Fibroblast of mammary gland (primary cell): ENCODE measurements at regions not wholly inside any gene's neighbourhood (a gene's known extent, or its start where the extent isn't known, plus 50 kb on each side); places are given as distances from the start of the nearest gene placed in this dataset.
"Not testable (repeated sequence)": the region's sequence is repeated elsewhere in the genome, so short reads cannot be mapped to it uniquely, and the experiment has no call there.

ENCODE experiments used
- DNase-seq: peaks from one replicate; pipeline ENCODE4 v3.0.0-alpha.2; 2010; ENCODE audit warnings: low read depth
- H3K4me3 ChIP-seq: 2 replicates; pipeline ENCODE4 v1.5.1; 2011; ENCODE audit warnings: low read depth, mild to moderate bottlenecking, low read length, moderate library complexity; ENCODE audit not compliant: control insufficient read depth
- CTCF ChIP-seq: conservative IDR thresholded peaks from 2 replicates; pipeline ENCODE4 v1.5.1; 2011; ENCODE audit warnings: low read depth, low read length, inconsistent platforms; ENCODE audit not compliant: control insufficient read depth, insufficient read depth

- no peak for DNase-seq
- TF ChIP-seq CTCF, result no peak
- no peak overlapping the region for H3K4me3 ChIP-seq
Measured at GRCh38 chr14:25699981-25700380, 650.0 kb upstream of the STXBP6 start.

- no peak for TF ChIP-seq CTCF
Measured at GRCh38 chr14:25698111-25698510, 648.2 kb upstream of the STXBP6 start.

GRCh38 chr14:25696176-25696575 lies 646.2 kb upstream of the STXBP6 start:
- TF ChIP-seq CTCF, result no peak
- no peak for DNase-seq
- H3K4me3 ChIP-seq, result no peak overlapping the region

More at GRCh38 chr14:25698111-25698510, 648.2 kb upstream of the STXBP6 start:
- no peak overlapping the region for H3K4me3 ChIP-seq
- no peak for DNase-seq

- H3K4me3 ChIP-seq, result no peak overlapping the region
- DNase-seq, result no peak
- TF ChIP-seq CTCF, result no peak
Measured at GRCh38 chr14:25685004-25685403, 635.1 kb upstream of the STXBP6 start.

GRCh38 chr14:25680934-25681333 lies 631.0 kb upstream of the STXBP6 start:
- DNase-seq, result no peak
- TF ChIP-seq CTCF, result no peak
- no peak overlapping the region for H3K4me3 ChIP-seq

- not testable (repeated sequence) for H3K4me3 ChIP-seq, DNase-seq
Measured at GRCh38 chr14:25680511-25680910, 630.6 kb upstream of the STXBP6 start.

- no peak for TF ChIP-seq CTCF
- no peak for DNase-seq
- H3K4me3 ChIP-seq, result no peak overlapping the region
Measured at GRCh38 chr14:25677111-25677510, 627.2 kb upstream of the STXBP6 start.

- no peak overlapping the region for H3K4me3 ChIP-seq
- no peak for TF ChIP-seq CTCF
- DNase-seq, result no peak
Measured at GRCh38 chr14:25667387-25667786, 617.4 kb upstream of the STXBP6 start.
